Fibroblast of skin of right quadriceps (primary cell): ENCODE measurements at regions not wholly inside any gene's neighbourhood (a gene's known extent, or its start where the extent isn't known, plus 50 kb on each side); places are given as distances from the start of the nearest gene placed in this dataset.
"Not testable (repeated sequence)": the region's sequence is repeated elsewhere in the genome, so short reads cannot be mapped to it uniquely, and the experiment has no call there.

Experiments used
- DNase-seq: peaks from one replicate; pipeline ENCODE4 v3.0.0-alpha.2; 2013

GRCh38 chr1:96096613-96097321, 624.8 kb upstream of the PTBP2 start:
- DNase-seq: no peak

- DNase-seq: no peak
These were observed 617.1 kb upstream of the PTBP2 start for GRCh38 chr1:96104506-96104905.

GRCh38 chr1:96104906-96105305, 616.7 kb upstream of the PTBP2 start:
- no peak for DNase-seq

GRCh38 chr1:96116731-96117130, 604.9 kb upstream of the PTBP2 start:
- DNase-seq: peak; percentile 2

GRCh38 chr1:96130432-96130831, 591.2 kb upstream of the PTBP2 start:
- no peak for DNase-seq

- no peak for DNase-seq
These were observed 576.9 kb upstream of the PTBP2 start for GRCh38 chr1:96144636-96145035.

- no peak for DNase-seq
These were observed 576.1 kb upstream of the PTBP2 start for GRCh38 chr1:96145492-96145891.

GRCh38 chr1:96152957-96153356, 568.6 kb upstream of the PTBP2 start:
- not testable (repeated sequence) for DNase-seq

GRCh38 chr1:96157101-96157500, 564.5 kb upstream of the PTBP2 start:
- DNase-seq: no peak

GRCh38 chr1:96159379-96159778, 562.2 kb upstream of the PTBP2 start:
- DNase-seq: no peak

- DNase-seq: no peak
These were observed 557.5 kb upstream of the PTBP2 start for GRCh38 chr1:96164053-96164452.

- no peak for DNase-seq
These were observed 543.5 kb upstream of the PTBP2 start for GRCh38 chr1:96178053-96178452.

GRCh38 chr1:96183485-96183884, 538.1 kb upstream of the PTBP2 start:
- no peak for DNase-seq

- DNase-seq: no peak
These were observed 537.7 kb upstream of the PTBP2 start for GRCh38 chr1:96183928-96184327.

GRCh38 chr1:96185181-96185580, 536.4 kb upstream of the PTBP2 start:
- DNase-seq: no peak

GRCh38 chr1:96187020-96187419, 534.6 kb upstream of the PTBP2 start:
- DNase-seq: no peak

- DNase-seq: no peak
These were observed 530.4 kb upstream of the PTBP2 start for GRCh38 chr1:96191165-96191564.

- no peak for DNase-seq
These were observed 515.1 kb upstream of the PTBP2 start for GRCh38 chr1:96206451-96206850.

- DNase-seq: no peak
These were observed 513.6 kb upstream of the PTBP2 start for GRCh38 chr1:96207936-96208335.

- DNase-seq: no peak
These were observed 513.2 kb upstream of the PTBP2 start for GRCh38 chr1:96208428-96208827.

GRCh38 chr1:96210054-96210453, 511.5 kb upstream of the PTBP2 start:
- DNase-seq: no peak

- DNase-seq: no peak
These were observed 510.4 kb upstream of the PTBP2 start for GRCh38 chr1:96211202-96211601.

GRCh38 chr1:96214982-96215381, 506.6 kb upstream of the PTBP2 start:
- DNase-seq: no peak

- no peak for DNase-seq
These were observed 500.9 kb upstream of the PTBP2 start for GRCh38 chr1:96220651-96221050.

GRCh38 chr1:96222701-96223100, 498.9 kb upstream of the PTBP2 start:
- no peak for DNase-seq
